ENCODE measurements at regions not wholly inside any gene's neighbourhood (a gene's known extent, or its start where the extent isn't known, plus 50 kb on each side); places are given as distances from the start of the nearest gene placed in this dataset.
"Not testable (repeated sequence)": the region's sequence is repeated elsewhere in the genome, so short reads cannot be mapped to it uniquely, and the experiment has no call there.

DNA sequence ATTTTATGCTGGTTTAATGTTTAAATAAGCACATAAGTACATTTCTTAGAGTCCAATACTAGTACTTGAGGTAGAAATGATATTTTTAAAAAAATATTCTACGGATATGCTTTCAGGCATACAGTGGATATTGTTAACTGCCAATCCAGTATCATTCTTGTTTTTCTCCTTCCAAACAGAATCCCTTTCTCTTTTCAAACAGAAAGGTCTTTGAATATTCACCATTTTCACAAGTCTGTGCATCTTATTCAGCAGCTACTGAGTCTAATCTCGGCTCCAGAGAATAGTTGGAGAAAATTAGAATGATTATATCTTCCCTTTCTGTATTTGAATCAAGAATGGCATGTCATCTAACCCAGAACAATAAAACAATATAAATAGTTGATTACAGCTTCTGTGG, 174.5 kb downstream of the GOLGA6L6 start:
- peak; percentile 65 for FAIRE-seq

DNA sequence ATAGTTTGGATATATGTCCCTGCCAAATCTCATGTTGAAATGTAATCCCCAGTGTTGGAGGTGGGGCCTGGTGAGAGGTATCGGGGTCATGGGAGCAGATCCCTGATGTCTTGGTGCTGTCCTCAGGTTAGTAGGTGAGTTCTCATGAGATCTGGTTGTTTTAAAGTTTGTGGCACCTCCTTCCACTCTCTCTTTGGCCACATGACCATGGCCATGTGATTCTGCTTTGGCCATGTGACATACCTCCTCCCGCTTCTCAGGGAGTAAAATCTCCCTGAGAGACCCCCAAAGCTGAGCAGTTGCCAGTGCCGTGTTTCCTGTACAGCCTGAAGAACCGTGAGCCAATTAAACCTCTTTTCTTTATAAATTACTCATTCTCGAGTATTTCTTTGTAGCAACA, 178.0 kb downstream of the GOLGA6L6 start:
- not testable (repeated sequence) for FAIRE-seq

DNA sequence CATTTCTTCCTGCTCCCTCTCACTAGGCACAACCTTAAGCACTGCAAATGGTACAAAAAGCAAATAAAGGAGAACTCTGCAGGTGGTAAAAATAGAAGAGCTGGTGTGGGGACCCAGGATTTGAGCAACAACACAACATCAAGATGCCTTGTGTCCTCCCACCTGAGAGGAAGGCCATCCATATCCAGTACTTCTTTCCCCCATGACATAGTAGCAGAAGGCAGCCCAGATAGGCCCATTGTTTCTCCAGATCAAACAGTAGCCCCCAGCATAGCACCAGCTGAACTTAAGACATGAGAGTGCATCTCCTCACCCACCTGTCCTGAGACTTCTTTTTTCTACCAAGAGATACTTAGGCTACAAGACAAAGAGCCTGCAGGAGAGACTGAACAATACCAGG, 180.5 kb downstream of the GOLGA6L6 start:
- FAIRE-seq: no peak

DNA sequence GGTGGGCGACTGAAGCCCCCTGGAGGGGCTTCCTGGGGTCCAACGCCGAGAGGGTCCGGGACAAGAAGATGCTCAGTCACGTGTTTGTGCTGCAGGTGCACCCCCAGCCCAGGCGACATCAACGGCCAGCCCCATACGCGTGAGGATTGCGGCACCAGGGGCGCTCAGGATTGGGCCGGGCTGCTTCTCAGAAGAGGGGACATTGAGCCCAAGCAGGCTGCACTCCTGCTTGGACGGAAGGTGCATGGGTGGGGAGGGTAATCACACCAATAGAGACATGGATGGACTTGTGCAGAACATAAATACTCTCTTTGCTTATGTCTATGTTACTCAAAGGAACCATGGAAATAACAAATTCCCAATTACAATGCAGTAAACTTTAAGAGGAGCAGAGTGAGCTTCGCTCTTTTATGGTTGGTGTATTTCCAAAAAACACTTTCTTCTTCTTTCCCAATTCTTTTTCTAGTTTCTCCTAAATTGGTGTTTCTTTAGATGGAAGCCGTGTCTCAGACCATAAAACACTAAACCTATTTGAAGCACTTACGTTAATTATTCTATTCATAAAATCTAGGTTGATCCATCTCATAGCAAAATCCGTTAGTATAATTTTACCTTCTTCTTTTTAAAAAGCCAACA, 182.7 kb downstream of the GOLGA6L6 start:
- no peak for FAIRE-seq

DNA sequence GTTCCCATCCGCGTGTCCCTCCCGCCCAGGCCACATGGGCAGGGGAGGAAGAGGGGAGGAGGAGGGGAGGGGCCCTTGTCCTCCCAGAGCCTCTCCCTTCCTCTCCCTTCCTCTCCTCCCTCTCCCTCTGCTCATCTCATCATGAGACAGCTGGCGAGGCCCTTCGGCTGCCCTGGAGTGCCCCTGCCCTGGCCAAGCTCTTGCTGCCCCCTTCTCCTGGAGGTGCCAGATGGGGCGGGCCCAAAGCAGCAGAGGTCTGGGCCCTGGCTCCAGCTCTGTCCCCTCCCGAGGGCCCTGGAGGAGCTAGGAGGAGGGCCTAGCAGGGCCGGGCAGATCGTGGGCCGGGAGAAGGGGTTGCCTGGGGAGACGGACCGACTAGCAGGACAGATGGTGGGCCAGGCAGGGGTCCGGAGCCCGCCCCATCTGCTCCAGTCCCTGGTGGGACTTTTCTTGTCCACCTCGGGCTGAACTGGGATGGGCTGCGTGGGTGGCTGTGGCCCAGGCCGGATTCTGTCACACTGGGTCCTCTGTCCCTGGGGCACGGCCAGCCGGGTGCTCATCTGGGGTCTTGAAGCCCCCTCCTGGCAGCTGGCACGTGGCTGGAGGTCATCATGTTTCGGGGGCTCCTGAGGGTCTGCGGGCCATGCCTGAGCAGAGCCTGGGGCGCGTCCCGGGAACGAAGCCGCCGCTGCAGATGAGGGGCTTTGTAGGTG, 183.4 kb downstream of the GOLGA6L6 start:
- FAIRE-seq: no peak

DNA sequence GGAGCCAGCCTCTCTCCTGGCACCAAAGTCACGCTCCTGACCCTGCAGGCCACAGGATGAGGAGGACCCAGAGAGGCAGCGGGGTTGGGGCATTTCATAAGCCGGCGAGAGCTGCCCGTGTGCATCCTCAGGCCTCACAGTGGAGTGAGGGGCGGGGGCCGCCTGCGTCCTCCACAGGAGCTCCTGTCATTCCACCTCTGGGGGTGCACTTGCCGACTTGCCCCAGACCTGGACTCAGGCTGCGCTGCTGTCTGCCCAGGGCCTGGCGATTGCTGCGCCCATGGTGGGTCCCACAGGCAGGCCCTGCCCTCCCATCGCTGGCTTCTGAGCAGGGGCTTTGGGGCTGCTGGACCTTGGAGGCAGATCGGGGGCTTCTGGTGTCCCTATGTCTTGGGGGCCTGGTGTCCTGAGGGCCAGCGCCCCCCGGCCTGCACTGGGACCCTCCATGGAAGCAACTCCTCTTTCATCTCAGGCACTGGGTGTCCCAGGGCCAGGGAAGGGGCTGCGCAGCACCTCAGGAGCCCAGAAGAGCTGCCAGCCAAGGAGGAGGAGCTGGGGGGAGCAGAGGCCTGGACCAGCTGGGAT, 184.0 kb downstream of the GOLGA6L6 start:
- no peak for FAIRE-seq

DNA sequence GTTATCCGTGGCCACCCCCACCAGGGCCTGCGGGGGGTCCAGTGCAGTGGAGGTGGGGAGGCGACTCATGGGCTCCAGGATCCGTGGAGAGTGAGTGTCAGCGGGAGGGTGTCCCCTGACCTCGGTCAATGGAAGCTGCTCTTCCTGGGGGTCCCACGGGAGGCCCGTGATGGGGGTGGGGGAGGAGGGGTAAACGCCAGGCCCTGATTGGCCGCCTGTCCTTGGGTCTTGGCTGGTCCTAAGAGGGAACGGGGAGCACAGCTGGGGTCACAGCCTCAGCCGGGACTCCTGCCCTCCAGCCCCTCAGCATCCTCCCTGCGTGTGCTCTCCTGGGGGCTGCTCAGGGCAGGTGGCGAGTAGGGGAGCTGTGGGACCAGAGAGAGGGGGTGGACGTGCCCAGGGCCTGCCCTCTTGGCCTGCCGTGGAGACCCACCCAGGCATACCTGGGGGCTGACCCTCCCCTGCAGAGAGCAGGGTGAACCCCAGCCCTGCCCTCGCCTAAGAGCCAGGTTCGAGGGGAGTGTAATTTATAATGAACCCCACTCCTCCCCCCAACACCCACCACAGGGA, 184.6 kb downstream of the GOLGA6L6 start:
- FAIRE-seq: no peak

DNA sequence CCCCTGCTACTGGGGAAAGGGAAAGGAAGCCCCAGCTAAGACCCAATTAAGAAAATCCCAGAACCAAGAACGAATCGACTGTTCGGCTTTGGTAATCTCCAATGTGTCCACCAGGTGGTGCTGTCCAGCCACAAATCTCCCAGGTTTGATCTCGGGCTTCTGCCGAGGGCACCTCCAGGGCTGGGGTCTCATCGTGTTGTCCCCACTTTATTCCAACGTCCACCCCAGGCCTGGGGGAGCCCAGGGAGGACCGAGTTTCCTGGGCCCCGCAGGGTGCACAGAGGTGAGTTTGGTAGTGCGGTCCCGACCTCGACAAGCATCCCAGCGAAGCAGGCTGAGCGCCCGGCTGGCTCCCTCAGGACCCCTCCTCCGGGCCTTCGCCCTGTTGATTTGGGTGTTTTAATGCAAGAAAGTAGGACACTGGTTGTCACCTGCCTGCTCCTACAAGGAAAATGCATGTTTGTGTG, 185.1 kb downstream of the GOLGA6L6 start:
- peak; percentile 20 for FAIRE-seq

DNA sequence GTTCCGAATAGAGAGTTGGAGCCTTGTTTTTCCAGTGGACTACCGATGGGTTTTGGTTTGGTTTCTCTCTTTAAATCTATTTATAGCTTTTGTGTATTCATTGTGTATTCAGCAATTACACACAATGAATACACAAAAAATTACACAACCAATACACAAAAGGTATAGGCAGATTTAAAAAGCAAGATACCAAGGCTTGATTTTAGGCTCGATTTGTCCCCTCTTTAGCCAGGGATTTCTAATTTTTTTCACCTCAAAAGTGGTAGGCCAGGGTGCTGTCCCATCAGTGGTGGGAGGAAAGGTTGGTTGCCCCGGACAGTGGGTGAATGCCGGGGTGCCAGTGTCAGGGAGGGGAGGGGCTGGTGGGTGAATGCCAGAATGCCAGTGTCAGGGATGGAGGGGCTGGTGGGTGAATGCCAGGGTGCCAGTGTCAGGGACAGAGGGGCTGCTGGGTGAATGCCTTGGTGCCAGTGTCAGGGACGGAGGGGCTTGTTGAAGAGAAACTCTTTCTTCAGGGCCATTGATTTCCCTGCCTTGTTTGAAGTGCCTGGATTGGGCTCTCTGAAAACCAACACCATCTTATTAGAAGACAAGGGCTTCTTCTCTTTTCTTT, 186.2 kb downstream of the GOLGA6L6 start:
- no peak for FAIRE-seq

DNA sequence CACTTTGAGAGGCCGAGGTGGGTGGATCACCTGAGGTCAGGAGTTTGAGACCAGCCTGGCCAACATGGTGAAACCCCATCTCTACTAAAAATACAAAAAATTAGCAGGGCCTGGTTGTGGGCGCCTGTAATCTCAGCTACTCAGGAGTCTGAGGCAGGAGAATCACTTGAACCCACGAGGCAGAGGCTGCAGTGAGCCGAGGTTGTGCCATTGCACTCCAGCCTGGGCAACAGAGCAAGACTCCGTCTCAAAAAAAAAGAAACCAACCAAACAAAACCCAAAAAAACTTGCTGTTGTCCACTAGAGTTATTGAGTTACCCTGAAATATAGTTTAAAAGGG, 186.7 kb downstream of the GOLGA6L6 start:
- FAIRE-seq: not testable (repeated sequence)

DNA sequence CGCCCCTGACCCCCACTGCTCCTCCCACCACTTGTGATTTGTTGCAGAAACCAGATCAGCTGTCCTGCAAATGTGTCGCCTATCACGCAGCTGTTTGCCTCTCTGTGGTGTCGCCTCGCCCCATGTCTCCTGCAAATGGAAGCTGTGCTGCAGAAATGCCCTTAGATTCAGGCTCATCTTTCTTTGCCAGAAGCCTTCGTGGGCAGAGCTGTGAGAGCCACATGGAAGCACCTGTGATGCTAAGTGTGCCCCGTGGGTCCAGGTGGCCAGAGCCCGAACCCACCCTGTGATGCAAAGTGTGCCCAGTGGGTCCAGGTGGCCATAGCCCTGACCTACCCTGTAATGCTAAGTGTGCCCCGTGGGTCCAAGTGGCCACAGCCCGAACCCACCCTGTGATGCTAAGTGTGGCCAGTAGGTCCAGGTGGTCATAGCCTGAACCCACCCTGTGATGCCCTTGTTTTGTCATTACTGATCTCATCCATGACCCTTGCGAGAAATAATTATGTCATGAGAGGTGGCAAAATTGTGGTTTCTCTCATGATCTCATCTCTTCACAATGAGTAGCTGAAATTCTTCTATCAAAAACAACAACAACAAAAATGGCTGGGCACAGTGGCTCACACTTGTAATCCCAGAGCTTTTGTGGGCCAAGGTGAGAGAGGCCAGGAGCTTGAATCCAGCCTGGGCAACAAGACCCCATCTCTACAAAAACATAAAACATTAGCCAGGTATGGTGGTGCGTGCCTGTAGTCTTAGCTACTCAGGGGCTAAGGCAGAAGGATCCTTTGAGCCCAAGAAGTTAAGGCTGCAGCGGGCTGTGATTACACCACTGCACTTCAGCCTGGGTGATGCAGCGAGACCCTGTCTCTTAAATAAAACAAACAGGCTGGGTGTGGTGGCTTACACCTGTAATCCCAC, 187.4 kb downstream of the GOLGA6L6 start:
- no peak for FAIRE-seq

DNA sequence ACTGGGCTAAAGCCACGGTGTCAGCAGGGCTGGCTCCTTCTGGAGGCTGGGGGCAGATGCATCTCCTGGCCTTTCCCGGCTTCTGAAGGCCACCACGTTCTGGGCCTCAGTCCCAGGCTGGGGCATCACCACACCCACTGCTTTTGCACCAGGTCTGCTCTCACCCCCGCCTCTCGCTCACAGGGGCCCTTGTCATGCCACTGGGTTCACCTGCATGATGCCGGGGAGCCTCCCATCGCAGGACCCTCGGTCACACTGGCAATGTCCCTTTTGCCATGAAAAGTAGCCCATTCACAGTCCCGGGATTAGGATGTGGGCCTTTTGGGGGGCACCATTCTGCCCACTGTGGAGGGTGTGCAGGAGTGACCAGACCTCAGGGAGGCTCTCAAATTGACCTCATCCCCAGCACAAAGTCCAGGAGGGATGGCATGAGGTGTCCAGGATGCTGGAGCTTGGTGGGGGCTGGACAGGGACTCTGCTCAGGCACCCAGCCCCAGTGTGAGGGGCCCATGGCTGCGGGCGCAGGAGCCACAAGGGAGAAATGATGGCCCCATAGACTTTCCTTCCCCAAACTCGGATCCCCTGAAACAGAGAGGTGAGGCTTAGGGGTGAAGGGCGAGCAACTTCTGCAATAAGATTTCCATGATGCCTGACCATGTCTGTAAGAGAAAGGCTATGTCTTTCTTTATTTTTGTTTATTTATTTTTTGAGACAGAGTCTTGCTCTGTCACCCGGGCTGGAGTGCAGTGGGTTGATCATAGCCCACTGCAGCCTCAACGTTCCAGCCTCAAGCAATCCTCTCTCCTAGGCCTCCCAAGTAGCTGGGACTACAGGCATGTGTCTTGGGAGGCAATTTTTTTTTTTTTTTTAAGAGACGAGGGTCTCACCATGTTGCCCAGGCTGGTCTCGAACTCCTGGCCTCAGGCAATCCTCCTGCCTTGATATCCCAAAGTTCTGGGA, 189.1 kb downstream of the GOLGA6L6 start:
- no peak for FAIRE-seq

DNA sequence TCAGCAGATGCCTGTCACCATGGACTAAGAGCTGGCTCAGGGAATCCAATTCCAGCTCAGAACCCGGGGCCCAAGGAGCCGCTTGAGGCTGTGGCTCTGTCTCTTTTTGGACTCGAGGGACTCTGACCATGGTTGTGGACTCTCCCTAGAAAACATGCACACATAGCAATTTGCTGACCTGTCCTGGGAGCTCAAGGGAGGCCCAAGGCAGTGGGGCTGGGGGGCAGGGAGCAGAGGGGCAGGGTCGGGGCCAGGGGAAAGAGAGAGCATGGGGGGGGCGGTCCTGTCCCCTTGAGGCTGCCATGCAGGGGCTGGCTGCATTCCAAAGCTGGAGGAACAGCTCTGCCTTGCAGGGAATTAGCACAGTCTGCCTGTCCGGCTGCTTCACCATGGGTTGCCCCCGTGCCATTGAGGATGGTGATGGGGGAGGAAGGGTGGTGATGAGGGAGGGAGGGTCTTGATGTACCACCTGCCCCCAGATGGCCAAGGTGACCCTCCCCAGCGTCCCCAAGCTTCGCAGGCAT, 190.1 kb downstream of the GOLGA6L6 start:
- FAIRE-seq: no peak

DNA sequence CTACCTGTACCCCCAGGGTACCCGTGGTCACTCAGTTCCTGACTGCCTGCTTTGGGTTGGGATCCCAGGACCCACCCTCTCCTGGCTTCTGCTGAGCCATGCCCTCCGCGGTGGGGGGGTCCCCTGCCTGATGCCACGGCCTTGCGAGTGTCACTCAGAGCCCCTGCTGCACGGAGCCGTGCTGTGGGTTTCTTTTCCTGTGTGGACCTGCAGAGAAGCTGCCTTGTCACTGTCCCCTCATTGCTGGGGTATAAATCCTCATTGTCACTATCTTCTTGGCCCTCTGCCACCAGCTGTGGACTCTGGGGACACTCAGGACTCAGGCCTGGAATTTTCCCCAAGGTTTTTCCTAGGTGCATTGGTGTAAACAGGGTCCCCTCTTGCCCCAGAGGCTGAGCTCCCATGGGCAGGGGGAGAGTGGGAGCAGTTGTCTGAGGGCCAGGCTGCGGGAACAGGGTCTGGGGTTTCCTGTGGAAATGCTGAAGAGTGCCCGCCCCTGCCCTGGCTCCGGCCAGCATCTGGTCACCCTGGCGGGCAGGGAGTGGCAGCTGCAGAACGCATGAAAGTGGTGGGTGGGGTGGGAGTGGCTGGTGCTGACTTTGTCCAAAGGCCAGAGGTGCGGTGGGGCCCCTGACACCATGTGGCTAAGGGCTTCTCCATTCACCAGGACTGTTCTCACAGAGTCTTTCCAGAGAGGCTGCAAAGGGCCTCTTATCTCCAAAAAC, 191.7 kb downstream of the GOLGA6L6 start:
- FAIRE-seq: no peak

DNA sequence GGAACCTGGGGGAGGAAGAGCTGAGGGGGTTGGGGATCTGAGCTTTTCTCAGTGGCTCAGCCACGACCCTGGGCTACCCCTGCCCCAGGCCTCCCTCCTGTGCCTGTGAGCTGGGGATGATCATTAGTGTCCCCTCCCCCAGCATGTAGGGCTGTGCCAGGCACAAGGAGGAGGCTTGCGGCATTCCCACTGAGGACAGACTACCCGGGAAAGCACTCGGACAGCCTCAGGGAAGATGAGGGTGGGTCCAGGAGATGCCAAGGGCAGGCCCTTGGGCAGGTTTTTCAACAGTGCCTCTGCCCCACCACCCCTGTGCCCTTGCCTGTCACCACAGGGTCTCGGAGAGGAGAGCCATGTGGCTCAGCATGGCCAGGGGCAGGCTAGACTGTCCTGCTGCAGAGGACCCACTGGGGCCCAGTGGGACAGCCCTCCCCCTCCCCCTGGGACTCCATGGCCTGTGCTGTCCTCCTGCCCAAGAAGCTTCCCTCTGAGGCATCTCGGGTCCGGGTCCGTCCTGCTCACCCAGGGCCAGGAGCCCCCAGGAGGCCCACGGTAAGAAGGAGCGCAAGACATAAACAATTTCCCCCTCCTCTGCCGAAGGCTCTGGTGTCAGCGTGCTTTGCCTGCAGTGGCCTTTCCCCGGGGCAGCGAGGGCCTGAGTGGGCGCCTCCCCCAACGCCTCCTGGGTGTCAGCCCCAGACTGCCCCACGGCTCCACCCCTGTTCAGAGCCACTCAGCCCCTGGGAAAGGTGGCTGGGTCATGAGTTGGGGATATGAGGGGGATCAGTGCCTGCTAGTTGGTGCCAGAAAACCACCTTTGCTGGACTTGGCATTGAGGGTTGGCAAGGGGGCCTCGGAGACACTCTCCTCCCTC, 192.5 kb downstream of the GOLGA6L6 start:
- FAIRE-seq: no peak

DNA sequence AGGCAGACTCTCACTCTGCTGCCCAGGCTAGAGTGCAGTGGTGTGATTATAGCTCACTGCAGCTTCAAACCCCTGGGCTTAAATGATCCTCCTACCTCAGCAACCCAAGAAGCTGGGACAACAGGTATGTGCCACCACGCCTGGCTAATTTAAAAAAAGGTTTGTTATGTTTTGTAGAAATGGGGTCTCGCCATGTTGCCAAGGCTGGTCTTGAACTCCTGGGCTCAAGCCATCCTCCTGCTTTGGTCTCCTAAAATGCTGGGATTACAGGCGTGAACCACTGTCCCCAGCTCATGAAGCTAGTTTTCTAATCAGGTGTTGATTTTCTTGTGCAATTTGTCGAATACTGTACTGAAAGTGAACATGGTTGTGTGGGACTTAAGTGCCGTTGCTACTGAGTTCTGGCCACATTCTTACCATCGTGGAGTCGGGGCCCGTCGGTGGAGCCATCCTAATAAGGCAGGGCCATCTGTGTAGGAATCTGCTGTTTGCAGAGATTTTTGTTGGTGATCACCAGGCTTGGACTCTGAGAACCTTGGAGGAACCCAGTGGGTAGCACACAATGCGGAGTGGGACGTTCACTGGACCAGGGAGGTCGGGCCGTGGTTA, 193.2 kb downstream of the GOLGA6L6 start:
- no peak for FAIRE-seq

DNA sequence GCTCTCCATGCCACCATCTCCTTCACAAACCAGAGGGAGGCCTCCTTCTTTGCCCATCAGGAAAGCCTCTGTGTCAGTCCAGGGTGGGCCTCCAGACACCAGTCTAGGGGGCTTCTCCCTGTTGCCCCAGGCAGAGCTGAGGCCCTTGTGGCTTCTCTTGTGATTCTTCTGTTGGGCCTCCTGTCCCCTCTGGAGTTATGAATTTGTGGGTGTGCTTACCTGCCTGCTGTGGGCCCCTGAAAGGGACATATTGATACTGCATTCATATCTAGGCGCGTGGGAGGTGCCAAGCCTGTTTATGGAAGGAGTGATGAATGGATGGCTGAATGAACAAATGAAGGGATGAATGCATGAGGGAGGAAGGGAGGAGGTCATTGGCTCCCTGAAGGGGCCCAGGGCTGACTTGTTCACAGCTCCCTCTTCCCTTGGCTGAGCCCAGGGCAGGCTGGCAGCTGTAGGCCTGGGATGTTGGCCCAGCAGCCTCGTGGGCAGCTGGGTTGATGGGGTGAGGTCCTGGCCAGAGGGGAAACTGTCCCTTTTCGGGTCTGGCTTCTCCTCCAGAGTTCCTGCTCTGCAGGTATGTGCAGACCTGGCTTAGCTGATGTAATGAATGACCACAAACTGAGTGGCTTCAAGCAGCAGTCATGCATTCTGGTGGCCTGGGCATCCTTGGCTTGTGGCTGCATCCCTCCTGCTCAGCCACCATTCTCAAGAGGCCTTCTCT, 195.4 kb downstream of the GOLGA6L6 start:
- FAIRE-seq: no peak

DNA sequence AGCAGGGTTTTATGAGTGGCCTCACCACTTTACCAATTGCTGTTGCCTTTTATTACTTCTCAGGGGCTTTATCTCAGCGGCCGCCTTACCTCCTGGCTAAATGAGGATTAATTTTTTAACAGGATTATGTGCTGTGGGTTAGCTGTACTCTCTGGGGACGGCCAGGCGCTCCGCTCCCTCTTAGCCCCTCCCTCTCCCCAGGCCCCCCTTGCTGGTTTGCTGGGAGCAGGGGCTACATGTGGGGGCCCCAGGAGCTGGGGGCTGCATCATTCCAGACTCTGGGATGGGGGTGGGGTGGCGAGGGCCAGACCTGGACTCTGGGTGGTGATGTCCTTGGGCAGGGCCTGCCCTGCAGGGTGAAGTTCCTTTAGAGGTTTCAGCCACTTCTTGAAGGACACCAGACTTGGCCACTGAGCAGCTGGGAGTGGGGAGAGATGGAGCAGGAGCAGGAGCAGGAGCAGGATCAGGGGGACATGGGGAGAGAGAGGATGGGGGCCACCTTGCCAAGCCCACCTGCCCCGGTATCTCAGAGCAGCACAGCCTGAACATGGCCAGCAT, 196.1 kb downstream of the GOLGA6L6 start:
- no peak for FAIRE-seq

Data from TTC549 (cell line).